MM.1S (cell line): ENCODE measurements at regions not wholly inside any gene's neighbourhood (a gene's known extent, or its start where the extent isn't known, plus 50 kb on each side); places are given as distances from the start of the nearest gene placed in this dataset.

Experiments used
- DNase-seq: peaks from one replicate; pipeline ENCODE4 v3.0.0-alpha.2; 2015
- H2AFZ ChIP-seq: fragments of 300-600 bp; sonication (generic); 2 replicates; pipeline ENCODE4 v1.6.0; 2016; ENCODE audit warnings: antibody characterized with exemption, low read length
- H3F3A ChIP-seq: fragments of 300-600 bp; sonication (generic); 2 replicates; pipeline ENCODE4 v1.6.1; 2016; ENCODE audit warnings: mild to moderate bottlenecking, antibody characterized with exemption, low read length, moderate library complexity, mixed read lengths; ENCODE audit not compliant: insufficient read depth
- H3K27ac ChIP-seq: fragments of 300-600 bp; sonication (generic); 2 replicates; pipeline ENCODE4 v1.5.1; 2016; ENCODE audit warnings: mild to moderate bottlenecking, low read length
- H3K27me3 ChIP-seq: fragments of 300-600 bp; sonication (generic); replicated peaks from 2 replicates; pipeline ENCODE4 v1.6.0; 2016; ENCODE audit warnings: low read length; ENCODE audit not compliant: insufficient read depth
- H3K36me3 ChIP-seq: fragments of 300-600 bp; sonication (generic); replicated peaks from 2 replicates; pipeline ENCODE4 v1.6.1; 2016; ENCODE audit warnings: mild to moderate bottlenecking, low read length, mixed read lengths; ENCODE audit not compliant: insufficient read depth
- H3K4me1 ChIP-seq: fragments of 300-600 bp; sonication (generic); 2 replicates; pipeline ENCODE4 v1.6.1; 2016; ENCODE audit warnings: low read length, mixed read lengths
- H3K4me2 ChIP-seq: fragments of 300-600 bp; sonication (generic); 2 replicates; pipeline ENCODE4 v1.6.0; 2016; ENCODE audit warnings: low read depth, low read length
- H3K4me3 ChIP-seq: fragments of 300-600 bp; sonication (generic); 2 replicates; pipeline ENCODE4 v1.5.1; 2016; ENCODE audit warnings: low read length, mixed read lengths
- H3K79me2 ChIP-seq: fragments of 300-600 bp; sonication (generic); 2 replicates; pipeline ENCODE4 v1.6.1; 2016; ENCODE audit warnings: mixed run types, low read length, mixed read lengths
- H3K9ac ChIP-seq: fragments of 300-600 bp; sonication (generic); 2 replicates; pipeline ENCODE4 v1.6.1; 2016; ENCODE audit warnings: low read length, mixed read lengths
- H3K9me2 ChIP-seq: fragments of 300-600 bp; sonication (generic); replicated peaks from 2 replicates; pipeline ENCODE4 v1.6.1; 2016; ENCODE audit warnings: mild to moderate bottlenecking, low read length, mixed read lengths; ENCODE audit not compliant: insufficient read depth
- H3K9me3 ChIP-seq: fragments of 300-600 bp; sonication (generic); replicated peaks from 2 replicates; pipeline ENCODE4 v1.6.1; 2016; ENCODE audit warnings: mild to moderate bottlenecking, low read length, mixed read lengths; ENCODE audit not compliant: insufficient read depth
- H4K20me1 ChIP-seq: fragments of 300-600 bp; sonication (generic); 2 replicates; pipeline ENCODE4 v1.6.1; 2016; ENCODE audit warnings: mild to moderate bottlenecking, low read length, moderate library complexity, mixed read lengths; ENCODE audit not compliant: insufficient read depth
- EZH2 ChIP-seq: fragments of 300-600 bp; sonication (generic); optimal IDR thresholded peaks from 2 replicates; pipeline ENCODE3; 2017; ENCODE audit warnings: low read depth, mild to moderate bottlenecking, antibody characterized with exemption, low read length, mixed read lengths
- EZH2phosphoT487 ChIP-seq: fragments of 300-600 bp; sonication (generic); IDR thresholded peaks from 2 replicates; pipeline ENCODE4 v1.6.1; 2018; ENCODE audit warnings: antibody characterized with exemption, low read length
- TF ChIP-seq, protein P1 (sequence below): fragments of 300-600 bp; sonication (generic); IDR thresholded peaks from 2 replicates; pipeline ENCODE4 v1.5.1; 2016; ENCODE audit warnings: antibody characterized with exemption, low read length, mixed read lengths

- Histone ChIP-seq H3K4me3 (no peak overlapping the region), H2AFZ (no peak overlapping the region), H3K79me2 (no peaks in the 10 kb centered on the region), H3K27me3 (no peaks in the 10 kb centered on the region), H3K4me2 (no peak overlapping the region), H3F3A (no peaks in the 10 kb centered on the region), H3K36me3 (no peaks in the 10 kb centered on the region), H3K9ac (no peak overlapping the region), H3K4me1 (no peaks in the 10 kb centered on the region), H3K9me3 (no peaks in the 10 kb centered on the region), H4K20me1 (no peaks in the 10 kb centered on the region), H3K9me2 (no peaks in the 10 kb centered on the region), H3K27ac (no peak overlapping the region)
- DNase-seq = no peak
- TF ChIP-seq, protein P1, sequence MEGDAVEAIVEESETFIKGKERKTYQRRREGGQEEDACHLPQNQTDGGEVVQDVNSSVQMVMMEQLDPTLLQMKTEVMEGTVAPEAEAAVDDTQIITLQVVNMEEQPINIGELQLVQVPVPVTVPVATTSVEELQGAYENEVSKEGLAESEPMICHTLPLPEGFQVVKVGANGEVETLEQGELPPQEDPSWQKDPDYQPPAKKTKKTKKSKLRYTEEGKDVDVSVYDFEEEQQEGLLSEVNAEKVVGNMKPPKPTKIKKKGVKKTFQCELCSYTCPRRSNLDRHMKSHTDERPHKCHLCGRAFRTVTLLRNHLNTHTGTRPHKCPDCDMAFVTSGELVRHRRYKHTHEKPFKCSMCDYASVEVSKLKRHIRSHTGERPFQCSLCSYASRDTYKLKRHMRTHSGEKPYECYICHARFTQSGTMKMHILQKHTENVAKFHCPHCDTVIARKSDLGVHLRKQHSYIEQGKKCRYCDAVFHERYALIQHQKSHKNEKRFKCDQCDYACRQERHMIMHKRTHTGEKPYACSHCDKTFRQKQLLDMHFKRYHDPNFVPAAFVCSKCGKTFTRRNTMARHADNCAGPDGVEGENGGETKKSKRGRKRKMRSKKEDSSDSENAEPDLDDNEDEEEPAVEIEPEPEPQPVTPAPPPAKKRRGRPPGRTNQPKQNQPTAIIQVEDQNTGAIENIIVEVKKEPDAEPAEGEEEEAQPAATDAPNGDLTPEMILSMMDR = no peak
- TF ChIP-seq EZH2phosphoT487 = no peak
- no peak for TF ChIP-seq EZH2
These were observed 148.6 kb upstream of the FUT9 start for GRCh38 chr6:95867205-95867604.

- H3K4me3 ChIP-seq = no peak overlapping the region
- H3K4me2 ChIP-seq = no peak overlapping the region
- no peak for DNase-seq
- no peaks in the 10 kb centered on the region for H3K9me2 ChIP-seq
- no peak overlapping the region for H2AFZ ChIP-seq
- H3K27me3 ChIP-seq = no peaks in the 10 kb centered on the region
- H3F3A ChIP-seq = no peaks in the 10 kb centered on the region
- no peak overlapping the region for H3K9ac ChIP-seq
- H3K79me2 ChIP-seq = no peaks in the 10 kb centered on the region
- H3K9me3 ChIP-seq = no peaks in the 10 kb centered on the region
- TF ChIP-seq, protein P1 = no peak
- no peak for TF ChIP-seq EZH2phosphoT487
- H3K4me1 ChIP-seq = no peaks in the 10 kb centered on the region
- no peak overlapping the region for H3K27ac ChIP-seq
- H4K20me1 ChIP-seq = no peaks in the 10 kb centered on the region
- H3K36me3 ChIP-seq = no peaks in the 10 kb centered on the region
These were observed 138.3 kb upstream of the FUT9 start for GRCh38 chr6:95877480-95877879.

- H3K27ac ChIP-seq = no peak overlapping the region
These were observed 135.9 kb upstream of the FUT9 start for GRCh38 chr6:95879856-95880255.

More at GRCh38 chr6:95879856-95880255, 135.9 kb upstream of the FUT9 start:
- H3K27me3 ChIP-seq = no peaks in the 10 kb centered on the region
- no peaks in the 10 kb centered on the region for H3K9me2 ChIP-seq
- no peak overlapping the region for H3K4me2 ChIP-seq
- H3K79me2 ChIP-seq = no peaks in the 10 kb centered on the region
- TF ChIP-seq, protein P1 = no peak
- TF ChIP-seq EZH2 (no peak), EZH2phosphoT487 (no peak)
- H3K9ac ChIP-seq = no peak overlapping the region
- H3K4me3 ChIP-seq = no peak overlapping the region
- no peaks in the 10 kb centered on the region for H3F3A ChIP-seq
- no peaks in the 10 kb centered on the region for H3K4me1 ChIP-seq
- no peaks in the 10 kb centered on the region for H4K20me1 ChIP-seq
- H3K36me3 ChIP-seq = no peaks in the 10 kb centered on the region
- no peaks in the 10 kb centered on the region for H3K9me3 ChIP-seq
- H2AFZ ChIP-seq = no peak overlapping the region
- DNase-seq = no peak
